Endothelial cell of umbilical vein (primary cell): ENCODE measurements at regions not wholly inside any gene's neighbourhood (a gene's known extent, or its start where the extent isn't known, plus 50 kb on each side); places are given as distances from the start of the nearest gene placed in this dataset.
"Not testable (repeated sequence)": the region's sequence is repeated elsewhere in the genome, so short reads cannot be mapped to it uniquely, and the experiment has no call there.

Experiments used
- BruUV-seq: library from RNA; stranded (reverse); fragments of 400-500 nt; replicated peaks from 2 replicates; lab custom pipeline; 2021; lab: Mats Ljungman, UMichigan
- CTCF ChIA-PET: fragments of 300-600, 350-600 bp; sonication (Branson Sonifier 250); formaldehyde crosslinking; loops from one replicate; lab custom pipeline; 2021; ENCODE audit warnings: antibody characterized with exemption, inconsistent platforms; lab: Charles Lee
- POLR2A ChIA-PET: fragments of 300-600, 350-600 bp; sonication (Branson Sonifier 250); formaldehyde crosslinking; loops from one replicate; lab custom pipeline; 2021; ENCODE audit warnings: antibody characterized with exemption, inconsistent platforms; lab: Charles Lee
- DNase-seq: peaks from one replicate; pipeline ENCODE4 v3.0.0-alpha.2; 2011; ENCODE audit warnings: low read depth, low spot score
- FAIRE-seq: peaks from 2 replicates; lab custom pipeline; 2011; peaks lifted over from hg19 to GRCh38; lab: Jason Lieb, UNC
- H2AFZ ChIP-seq: 2 replicates; pipeline ENCODE4 v1.6.0; 2012; ENCODE audit warnings: low read depth, low read length, control low read depth, inconsistent platforms
- H3K27ac ChIP-seq: 2 replicates; pipeline ENCODE4 v1.5.1; 2011; ENCODE audit warnings: low read depth, mild to moderate bottlenecking, control low read depth, low read length, moderate library complexity; ENCODE audit not compliant: insufficient read depth
- H3K27me3 ChIP-seq, 2 experiments: 2 replicates each; pipeline versions ENCODE4 v1.6.0 to v1.6.1; 2011; ENCODE audit warnings: low read length in 2 of 2, mixed read lengths in 1 of 2; ENCODE audit not compliant: control insufficient read depth in 2 of 2, insufficient read depth in 2 of 2
- H3K36me3 ChIP-seq, 2 experiments: 2 replicates in 1 of 2; 3 replicates in 1 of 2; pipeline ENCODE4 v1.5.1; 2011; ENCODE audit warnings: low read length in 2 of 2, mild to moderate bottlenecking in 1 of 2, moderate library complexity in 1 of 2; ENCODE audit not compliant: control insufficient read depth in 2 of 2, insufficient read depth in 2 of 2; ENCODE audit errors: extremely low read depth in 1 of 2
- H3K4me1 ChIP-seq: 3 replicates; pipeline ENCODE4 v1.5.1; 2011; ENCODE audit warnings: mild to moderate bottlenecking, low read length; ENCODE audit not compliant: control insufficient read depth, insufficient read depth; ENCODE audit errors: extremely low read depth
- H3K4me2 ChIP-seq: 2 replicates; pipeline ENCODE4 v1.6.1; 2011; ENCODE audit warnings: low read length, control low read depth, mixed read lengths; ENCODE audit not compliant: insufficient read depth
- H3K4me3 ChIP-seq, 3 experiments: fragments of 200-600 bp in 1 of 3; sonication (generic), shearing (Covaris generic) in 1 of 3; replicated peaks in 1 of 3; 2 replicates each; pipeline ENCODE4 v1.5.1; 2011 to 2016; ENCODE audit warnings: control low read depth in 3 of 3, low read length in 3 of 3, mild to moderate bottlenecking in 2 of 3, inconsistent platforms in 1 of 3, low read depth in 1 of 3, moderate library complexity in 1 of 3; ENCODE audit not compliant: insufficient read depth in 1 of 3
- H3K79me2 ChIP-seq: 2 replicates; pipeline ENCODE4 v1.6.0; 2012; ENCODE audit warnings: low read length, inconsistent platforms; ENCODE audit not compliant: control insufficient read depth, insufficient read depth
- H3K9ac ChIP-seq: replicated peaks from 2 replicates; pipeline ENCODE3; 2011; ENCODE audit warnings: low read length, control low read depth; ENCODE audit not compliant: insufficient read depth; ENCODE audit errors: extremely low read depth
- H3K9me1 ChIP-seq: replicated peaks from 3 replicates; pipeline ENCODE4 v1.6.0; 2011; ENCODE audit warnings: mild to moderate bottlenecking, low read length; ENCODE audit not compliant: control insufficient read depth, insufficient read depth; ENCODE audit errors: extremely low read depth
- H3K9me3 ChIP-seq: replicated peaks from 2 replicates; pipeline ENCODE4 v1.5.1; 2012; ENCODE audit warnings: low read length, inconsistent platforms; ENCODE audit not compliant: control insufficient read depth, insufficient read depth
- H4K20me1 ChIP-seq: replicated peaks from 2 replicates; pipeline ENCODE3; 2011; ENCODE audit warnings: mild to moderate bottlenecking, low read length; ENCODE audit not compliant: control insufficient read depth, insufficient read depth; ENCODE audit errors: extremely low read depth
- CTCF ChIP-seq, 2 donors: IDR thresholded peaks; 1 replicate in 1 of 2; 2 replicates in 1 of 2; pipeline ENCODE4 v1.5.1; 2011; ENCODE audit warnings: low read length in 2 of 2, mild to moderate bottlenecking in 2 of 2, moderate library complexity in 2 of 2, control low read depth in 1 of 2, inconsistent platforms in 1 of 2, low read depth in 1 of 2; ENCODE audit not compliant: insufficient read depth in 1 of 2; ENCODE audit errors: extremely low read depth in 1 of 2
- EZH2 ChIP-seq: IDR thresholded peaks from 2 replicates; pipeline ENCODE4 v1.6.1; 2012; ENCODE audit warnings: borderline replicate concordance, low read depth, mild to moderate bottlenecking, moderate library complexity, low read length, inconsistent platforms; ENCODE audit not compliant: severe bottlenecking
- FOS ChIP-seq: IDR thresholded peaks from 2 replicates; pipeline ENCODE4 v1.6.1; 2011; ENCODE audit warnings: mild to moderate bottlenecking, low read length, moderate library complexity, borderline replicate concordance; ENCODE audit not compliant: insufficient read depth
- GATA2 ChIP-seq: IDR thresholded peaks from 2 replicates; pipeline ENCODE4 v1.7.0; 2011; ENCODE audit warnings: low read depth, mild to moderate bottlenecking, moderate library complexity, mixed read lengths, low read length; ENCODE audit not compliant: insufficient read length, insufficient read depth
- JUN ChIP-seq: IDR thresholded peaks from 2 replicates; pipeline ENCODE4 v1.6.1; 2011; ENCODE audit warnings: borderline replicate concordance, low read depth; ENCODE audit not compliant: insufficient read length, insufficient read depth
- MAX ChIP-seq: IDR thresholded peaks from 2 replicates; pipeline ENCODE4 v1.6.1; 2011; ENCODE audit not compliant: insufficient read depth, insufficient read length
- MYC ChIP-seq: IDR thresholded peaks from one replicate; pipeline ENCODE4 v1.6.1; 2011; ENCODE audit warnings: mild to moderate bottlenecking, low read depth, low read length
- POLR2A ChIP-seq: IDR thresholded peaks from 2 replicates; pipeline ENCODE4 v1.6.1; 2012; ENCODE audit warnings: low read depth, mild to moderate bottlenecking, control low read depth, low read length
- POLR2AphosphoS5 ChIP-seq: IDR thresholded peaks from 2 replicates; pipeline ENCODE4 v1.6.1; 2012; ENCODE audit warnings: low read depth, mild to moderate bottlenecking, control low read depth, low read length, moderate library complexity; ENCODE audit not compliant: insufficient read depth
- dilution Hi-C: fragments of 300-500 bp; cut with MboI; formaldehyde crosslinking; loops from one replicate; pipeline ENCODE4 v1.15.0; 2019; ENCODE audit warnings: low sequenced_read_pairs; ENCODE audit not compliant: extremely low pct_ligation_motif_present
- intact Hi-C: fragments of 100-400 bp; cut with micrococcal nuclease; formaldehyde crosslinking; loops from one replicate; pipeline ENCODE4 v1.10.0; 2022

- no TSS peak for BruUV-seq
- Histone ChIP-seq H3K4me2 (no peak overlapping the region), H3K79me2 (no peaks in the 10 kb centered on the region), H3K4me3 (no peak overlapping the region), H3K27ac (no peak overlapping the region), H4K20me1 (no peaks in the 10 kb centered on the region), H2AFZ (no peak overlapping the region), H3K36me3 (no peaks in the 10 kb centered on the region), H3K9ac (no peak overlapping the region), H3K9me1 (no peaks in the 10 kb centered on the region), H3K27me3 (no peaks in the 10 kb centered on the region), H3K4me1 (no peaks in the 10 kb centered on the region), H3K9me3 (no peaks in the 10 kb centered on the region)
- TF ChIP-seq POLR2A: no peak
- TF ChIP-seq MYC: no peak
- TF ChIP-seq JUN: no peak
- no peak for TF ChIP-seq FOS
- TF ChIP-seq CTCF (IDR thresholded peaks at IDR 0.05; ENCODE audit: extremely low read depth in 1 of 2, insufficient read depth in 1 of 2, low read depth in 1 of 2, low read length in 2 of 2): no peak
- no peak for TF ChIP-seq EZH2
- TF ChIP-seq MAX: no peak
- TF ChIP-seq GATA2: no peak
- no peak for TF ChIP-seq POLR2AphosphoS5
- intact Hi-C loops (no loop called here), dilution Hi-C loops (no loop called here)
- POLR2A ChIA-PET: no interaction called here
- DNase-seq (no peak), FAIRE-seq (no peak)
- CTCF ChIA-PET: no interaction called here
Observed at GRCh38 chr5:58165152-58165551, 294.7 kb downstream of the PLK2 start.

DNA sequence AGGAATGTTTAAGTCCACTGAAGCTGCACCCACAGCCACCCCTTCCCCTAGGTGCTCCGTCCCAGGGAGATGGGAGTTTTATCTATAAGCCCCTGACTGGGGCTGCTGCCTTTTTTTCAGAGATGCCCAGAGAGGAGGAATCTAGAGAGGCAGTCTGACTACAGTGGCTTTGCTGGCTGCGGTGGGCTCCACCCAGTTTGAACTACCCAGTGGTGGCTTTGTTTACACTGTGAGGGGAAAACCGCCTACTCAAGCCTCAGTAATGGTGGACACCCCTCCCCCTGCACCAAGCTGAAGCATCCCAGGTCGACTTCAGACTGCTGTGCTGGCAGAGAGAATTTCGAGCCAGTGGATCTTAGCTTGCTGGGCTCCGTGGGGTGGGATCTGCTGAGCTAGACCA, 298.0 kb downstream of the PLK2 start:
- dilution Hi-C loops, H3K9me1 ChIP-seq, intact Hi-C loops, POLR2A ChIA-PET, H4K20me1 ChIP-seq, H3K36me3 ChIP-seq, H3K9ac ChIP-seq, FAIRE-seq, BruUV-seq, H3K9me3 ChIP-seq, H3K4me2 ChIP-seq, H3K27me3 ChIP-seq, H3K27ac ChIP-seq, DNase-seq, H3K4me3 ChIP-seq, H3K79me2 ChIP-seq, H3K4me1 ChIP-seq, H2AFZ ChIP-seq: not testable (repeated sequence)
- CTCF ChIA-PET: interaction anchor here (0.7 kb wide), 1 partner anchor 10 kb away, joined by 3 read pairs; no protein-coding TSS in a partner anchor
